Kidney (tissue), 13 donors: ENCODE measurements at regions not wholly inside any gene's neighbourhood (a gene's known extent, or its start where the extent isn't known, plus 50 kb on each side); places are given as distances from the start of the nearest gene placed in this dataset.

ENCODE experiments used
- DNase-seq, 5 donors: peaks; one replicate each; pipeline ENCODE4 v3.0.0-alpha.2; 2013 to 2020
- FAIRE-seq: peaks from 2 replicates; lab custom pipeline; 2012; peaks lifted over from hg19 to GRCh38; lab: Jason Lieb, UNC
- H3K27ac ChIP-seq, 2 donors: one replicate each; pipeline ENCODE4 v1.7.0; 2013; ENCODE audit warnings: low read depth in 2 of 2, low read length in 2 of 2, inconsistent platforms in 1 of 2
- H3K27me3 ChIP-seq: one replicate; pipeline ENCODE4 v1.7.1; 2013; ENCODE audit warnings: low read length, inconsistent platforms; ENCODE audit not compliant: control insufficient read depth, insufficient read depth
- H3K36me3 ChIP-seq, 3 donors: one replicate each; pipeline versions ENCODE4 v1.7.0 to v1.7.1; 2013; ENCODE audit warnings: low read length in 3 of 3, control low read depth in 1 of 3, inconsistent platforms in 1 of 3; ENCODE audit not compliant: insufficient read depth in 3 of 3, control insufficient read depth in 2 of 3
- H3K4me1 ChIP-seq, 3 donors: one replicate each; pipeline versions ENCODE4 v1.7.0 to v1.7.1; 2013; ENCODE audit warnings: low read length in 3 of 3, inconsistent platforms in 1 of 3, low read depth in 1 of 3; ENCODE audit not compliant: control insufficient read depth in 2 of 3, insufficient read depth in 2 of 3
- H3K4me3 ChIP-seq, 3 donors: one replicate each; pipeline versions ENCODE4 v1.7.0 to v1.8.1; 2013; ENCODE audit warnings: low read length in 3 of 3, control low read depth in 1 of 3, inconsistent platforms in 1 of 3
- H3K9ac ChIP-seq, 3 donors: one replicate each; pipeline versions ENCODE4 v1.7.0 to v1.7.1; 2013; ENCODE audit warnings: low read length in 3 of 3, control low read depth in 1 of 3, inconsistent platforms in 1 of 3
- H3K9me3 ChIP-seq, 3 donors: one replicate each; pipeline versions ENCODE4 v1.7.0 to v1.7.1; 2013; ENCODE audit warnings: low read length in 3 of 3, control low read depth in 1 of 3, inconsistent platforms in 1 of 3; ENCODE audit not compliant: control insufficient read depth in 2 of 3, insufficient read depth in 1 of 3
- intact Hi-C: fragments of 100-400 bp; cut with DNase I; formaldehyde crosslinking; loops from one replicate; pipeline ENCODE4 v1.11.1; 2022
- TF ChIP-seq, protein P1 (sequence below): IDR thresholded peaks from 3 replicates; pipeline ENCODE4 v1.5.1; 2012; ENCODE audit warnings: mild to moderate bottlenecking, moderate library complexity, borderline replicate concordance; ENCODE audit not compliant: insufficient read depth; ENCODE audit errors: extremely low read depth
- donor health status: control.
- donor health status: control.
- donor health status: control.
- donor health status: control.
- donor health status: control.
- donor health status: DM: yes; HTN: yes; CAD: no.
- donor health status: Normal renal cell carcinoma (clear cell type).

DNA sequence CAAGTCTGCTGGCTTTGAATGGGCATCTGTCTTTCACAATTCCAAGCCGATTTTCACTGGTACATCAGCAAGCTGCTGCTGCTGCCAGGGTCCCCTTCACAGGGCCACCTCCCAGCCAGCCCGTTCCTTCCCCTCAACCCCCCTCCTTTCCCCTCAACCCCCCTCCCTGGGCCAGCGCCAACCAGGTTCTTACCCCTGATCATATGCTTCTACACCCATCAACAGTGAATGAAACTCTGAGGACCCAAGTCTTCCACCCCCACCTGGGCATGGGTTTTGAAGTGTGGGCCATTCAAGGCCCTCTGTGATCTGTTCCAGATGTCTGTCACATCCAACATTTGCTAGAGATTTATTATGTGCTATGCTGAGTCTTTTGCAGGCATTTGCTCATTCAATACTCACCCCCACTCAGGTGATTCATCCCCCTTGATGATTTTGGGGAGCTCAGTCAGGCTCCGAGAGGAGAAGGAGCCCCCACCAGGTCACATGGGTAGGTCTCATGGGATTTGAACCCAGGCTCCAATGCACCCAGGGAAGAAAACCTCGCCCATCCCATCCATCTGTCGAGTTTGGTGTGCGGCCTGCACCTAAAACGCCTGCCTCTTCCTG, 52.7 kb upstream of the FOXK1 start:
- DNase-seq (peak in 1 of 5 donors; percentile 15), FAIRE-seq (no peak)
- intact Hi-C loops, result no loop called here
- Histone ChIP-seq H3K9ac (no peak overlapping the region), H3K27me3 (no peaks in the 10 kb centered on the region), H3K36me3 (no peaks in the 10 kb centered on the region), H3K27ac (no peak overlapping the region), H3K4me3 (no peak overlapping the region), H3K4me1 (peaks cover 0 to 5% (median 0%) of the 10 kb centered on the region in 3 donors), H3K9me3 (no peaks in the 10 kb centered on the region)
- TF ChIP-seq, protein P1, sequence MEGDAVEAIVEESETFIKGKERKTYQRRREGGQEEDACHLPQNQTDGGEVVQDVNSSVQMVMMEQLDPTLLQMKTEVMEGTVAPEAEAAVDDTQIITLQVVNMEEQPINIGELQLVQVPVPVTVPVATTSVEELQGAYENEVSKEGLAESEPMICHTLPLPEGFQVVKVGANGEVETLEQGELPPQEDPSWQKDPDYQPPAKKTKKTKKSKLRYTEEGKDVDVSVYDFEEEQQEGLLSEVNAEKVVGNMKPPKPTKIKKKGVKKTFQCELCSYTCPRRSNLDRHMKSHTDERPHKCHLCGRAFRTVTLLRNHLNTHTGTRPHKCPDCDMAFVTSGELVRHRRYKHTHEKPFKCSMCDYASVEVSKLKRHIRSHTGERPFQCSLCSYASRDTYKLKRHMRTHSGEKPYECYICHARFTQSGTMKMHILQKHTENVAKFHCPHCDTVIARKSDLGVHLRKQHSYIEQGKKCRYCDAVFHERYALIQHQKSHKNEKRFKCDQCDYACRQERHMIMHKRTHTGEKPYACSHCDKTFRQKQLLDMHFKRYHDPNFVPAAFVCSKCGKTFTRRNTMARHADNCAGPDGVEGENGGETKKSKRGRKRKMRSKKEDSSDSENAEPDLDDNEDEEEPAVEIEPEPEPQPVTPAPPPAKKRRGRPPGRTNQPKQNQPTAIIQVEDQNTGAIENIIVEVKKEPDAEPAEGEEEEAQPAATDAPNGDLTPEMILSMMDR, result no peak

DNA sequence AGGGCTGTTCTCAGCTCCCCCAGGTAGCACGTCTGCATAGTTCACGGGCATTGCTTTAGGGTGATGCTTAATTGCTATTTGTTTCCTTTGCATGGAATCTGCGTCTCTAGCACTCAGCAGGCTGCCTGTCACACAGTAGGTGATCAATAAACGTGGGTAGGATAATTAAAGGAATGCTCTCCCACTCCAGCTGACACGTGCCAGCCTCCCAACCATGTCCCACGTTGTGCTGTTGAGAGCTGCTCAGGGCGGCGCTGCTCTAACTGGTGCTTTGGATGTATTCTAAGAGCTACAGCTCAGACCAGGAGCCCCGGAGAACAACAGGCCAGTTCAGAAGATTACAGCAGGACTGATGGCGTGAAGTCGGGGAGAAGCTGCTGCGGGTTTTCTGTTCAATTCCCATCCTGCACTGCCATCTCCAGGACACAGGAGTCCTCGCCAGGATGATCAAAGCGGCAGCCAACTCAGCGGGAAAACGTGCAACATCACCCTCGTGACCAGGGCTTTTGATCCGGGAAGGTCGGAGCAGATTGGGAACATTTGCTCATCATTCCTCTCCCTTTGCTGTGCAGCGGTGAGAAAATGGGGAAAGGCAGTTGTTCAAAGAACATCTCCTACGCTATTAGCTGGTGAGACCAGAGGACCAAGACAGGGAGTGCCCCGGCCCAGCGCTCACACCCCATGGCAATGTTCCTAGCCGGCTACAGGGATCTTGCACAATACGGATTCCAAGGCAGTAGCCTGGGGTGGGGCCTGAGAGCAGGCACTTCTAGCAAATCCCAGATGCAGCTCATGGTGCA, 50.5 kb upstream of the FOXK1 start:
- Histone ChIP-seq H3K36me3 (no peaks in the 10 kb centered on the region), H3K27ac (no peak overlapping the region), H3K27me3 (no peaks in the 10 kb centered on the region), H3K9ac (no peak overlapping the region), H3K4me1 (peaks cover 0 to 2% (median 0%) of the 10 kb centered on the region in 3 donors), H3K9me3 (no peaks in the 10 kb centered on the region), H3K4me3 (peak overlapping the region in 2 of 3 donors; percentile 25 to 30)
- TF ChIP-seq, protein P1, result peak; percentile 52
- intact Hi-C loops, result no loop called here
- FAIRE-seq (no peak), DNase-seq (peak; percentile 84 to 93 (median 92))
